ENCODE measurements at regions not wholly inside any gene's neighbourhood (a gene's known extent, or its start where the extent isn't known, plus 50 kb on each side); places are given as distances from the start of the nearest gene placed in this dataset.

DNA sequence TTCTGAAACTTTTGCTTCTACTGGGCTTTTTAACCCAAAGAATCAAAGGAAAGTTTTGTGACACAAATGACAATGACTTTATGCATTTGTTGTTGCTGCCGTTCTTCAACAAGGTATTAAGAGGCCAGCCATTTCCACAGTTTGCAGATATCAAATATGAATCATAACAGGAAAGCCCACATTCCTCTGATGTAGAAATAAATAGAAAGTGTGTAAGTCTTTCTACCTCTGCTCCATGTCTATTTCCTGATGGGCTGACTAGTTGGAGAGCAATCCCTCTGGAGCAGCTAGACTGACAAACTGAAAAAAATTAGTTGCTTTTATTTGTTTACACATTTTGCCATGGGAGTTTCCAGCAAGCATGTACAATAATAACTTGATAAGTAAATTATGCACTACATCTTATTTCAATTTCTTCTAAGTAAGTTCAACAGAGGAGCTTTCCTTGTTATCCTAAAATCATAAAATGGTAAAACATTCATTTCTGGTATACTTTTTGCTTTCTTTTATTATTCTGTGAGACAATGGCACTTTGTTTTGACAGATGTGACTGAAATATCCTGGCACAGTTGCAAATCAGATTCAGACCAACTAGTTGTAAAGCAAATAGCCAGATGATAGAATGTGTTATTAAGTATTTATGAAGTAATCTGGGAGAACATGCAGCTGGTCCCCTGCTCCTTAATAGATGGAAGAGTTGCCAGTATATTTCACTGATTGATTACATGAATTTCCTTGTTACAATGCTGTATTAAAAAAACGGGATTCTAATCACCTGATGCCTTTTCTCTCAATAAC, 266.7 kb downstream of the METTL4 start:
- TF ChIP-seq EZH2 (IDR thresholded peaks at IDR 0.05) (no peak), CTCF (IDR thresholded peaks at IDR 0.05 in 2 of 3, conservative IDR thresholded peaks at IDR 0.05 in 1 of 3; ENCODE audit: borderline replicate concordance in 1 of 3, insufficient read depth in 1 of 3, low read depth in 2 of 3, low read length in 2 of 3) (no peak), RAD21 (IDR thresholded peaks at IDR 0.05; ENCODE audit: low read depth) (no peak)
